Esophagus squamous epithelium (tissue), 5 donors: ENCODE measurements at regions not wholly inside any gene's neighbourhood (a gene's known extent, or its start where the extent isn't known, plus 50 kb on each side); places are given as distances from the start of the nearest gene placed in this dataset.

Experiments used
- DNase-seq: peaks from one replicate; lab custom pipeline; 2025; lab: John Stamatoyannopoulos, UW
- H3K27ac ChIP-seq, 4 donors: fragments of 200-600 bp; sonication (generic); one replicate each; pipeline ENCODE4 v1.5.1; 2016 to 2019; ENCODE audit warnings: mild to moderate bottlenecking in 1 of 4
- H3K27me3 ChIP-seq, 4 donors: fragments of 200-600 bp; sonication (generic); 1 replicate in 3 of 4; 2 replicates in 1 of 4; pipeline versions ENCODE4 v1.5.1 to v1.6.0; 2017 to 2021; ENCODE audit warnings: antibody characterized with exemption in 1 of 4
- H3K36me3 ChIP-seq, 3 donors: fragments of 200-600 bp; sonication (generic); one replicate each; pipeline ENCODE4 v1.5.1; 2016 to 2019
- H3K4me1 ChIP-seq, 3 donors: fragments of 200-600 bp; sonication (generic); one replicate each; pipeline ENCODE4 v1.5.1; 2017 to 2019
- H3K4me3 ChIP-seq, 4 donors: fragments of 200-600 bp; sonication (generic); 1 replicate in 3 of 4; 2 replicates in 1 of 4; pipeline ENCODE4 v1.5.1; 2016 to 2019; ENCODE audit warnings: mild to moderate bottlenecking in 2 of 4, moderate library complexity in 1 of 4
- H3K9me3 ChIP-seq, 3 donors: fragments of 200-600 bp; sonication (generic); one replicate each; pipeline ENCODE4 v1.5.1; 2016 to 2019
- CTCF ChIP-seq, 6 experiments: fragments of 450-650 bp in 4 of 6; fragments of 200-600 bp in 2 of 6; sonication (generic) in 2 of 6; IDR thresholded peaks; one replicate each; pipeline ENCODE4 v1.5.1; 2016 to 2019; ENCODE audit warnings: antibody characterized with exemption in 6 of 6, mild to moderate bottlenecking in 4 of 6, moderate library complexity in 4 of 6
- POLR2A ChIP-seq, 4 donors: fragments of 450-650 bp; IDR thresholded peaks; one replicate each; pipeline ENCODE4 v1.6.1; 2017; ENCODE audit warnings: antibody characterized with exemption in 4 of 4, mild to moderate bottlenecking in 4 of 4, moderate library complexity in 3 of 4
- WGBS, 2 donors: methylation state at CpG; one replicate each; pipeline ENCODE4 v1.1.5; 2018; 5-methylcytosine and 5-hydroxymethylcytosine counted together
- intact Hi-C: fragments of 100-400 bp; cut with DNase I; formaldehyde crosslinking; loops from one replicate; pipeline ENCODE4 v1.15.0; 2022
- donor health status: DM: yes; HTN: yes; CAD: no.

GRCh38 chr7:52085610-52086009, 769.0 kb upstream of the COBL start:
- H3K9me3 ChIP-seq, result no peaks in the 10 kb centered on the region
- no peak for TF ChIP-seq CTCF (IDR thresholded peaks at IDR 0.05)
- H3K4me1 ChIP-seq, result no peaks in the 10 kb centered on the region
- WGBS, 2 donors, result 25 to 57% methylated on average over 2 of the region's 2 CpGs
- H3K4me3 ChIP-seq, result no peak overlapping the region
- no peak overlapping the region for H3K27ac ChIP-seq
- intact Hi-C loops, result no loop called here
- no peak for DNase-seq
- no peaks in the 10 kb centered on the region for H3K36me3 ChIP-seq
- H3K27me3 ChIP-seq, result peaks cover 0 to 7% (median 0%) of the 10 kb centered on the region in 4 donors

GRCh38 chr7:52080493-52080892, 763.9 kb upstream of the COBL start:
- H3K27me3 ChIP-seq, result no peaks in the 10 kb centered on the region
- no peak overlapping the region for H3K4me3 ChIP-seq
- TF ChIP-seq POLR2A (IDR thresholded peaks at IDR 0.05), result no peak
- H3K4me1 ChIP-seq, result no peaks in the 10 kb centered on the region
- H3K27ac ChIP-seq, result no peak overlapping the region
- no peaks in the 10 kb centered on the region for H3K9me3 ChIP-seq
- DNase-seq, result no peak
- intact Hi-C loops, result no loop called here
- no peaks in the 10 kb centered on the region for H3K36me3 ChIP-seq
- WGBS, 2 donors, result 54 to 64% methylated on average over 2 of the region's 2 CpGs

- no peak overlapping the region for H3K27ac ChIP-seq
- no peak overlapping the region for H3K4me3 ChIP-seq
- no peak for DNase-seq
- no peaks in the 10 kb centered on the region for H3K27me3 ChIP-seq
- no peaks in the 10 kb centered on the region for H3K4me1 ChIP-seq
- intact Hi-C loops, result no loop called here
- H3K9me3 ChIP-seq, result no peaks in the 10 kb centered on the region
- no peak for TF ChIP-seq POLR2A (IDR thresholded peaks at IDR 0.05)
- TF ChIP-seq CTCF (IDR thresholded peaks at IDR 0.05), result no peak
- H3K36me3 ChIP-seq, result no peaks in the 10 kb centered on the region
These were observed 763.1 kb upstream of the COBL start for GRCh38 chr7:52079726-52080125.

- no peaks in the 10 kb centered on the region for H3K9me3 ChIP-seq
- intact Hi-C loops, result no loop called here
- H3K36me3 ChIP-seq, result no peaks in the 10 kb centered on the region
These were observed 761.0 kb upstream of the COBL start for GRCh38 chr7:52077571-52077970.

GRCh38 chr7:52074912-52075311, 758.3 kb upstream of the COBL start:
- intact Hi-C loops, result no loop called here
- TF ChIP-seq POLR2A (IDR thresholded peaks at IDR 0.05) (no peak), CTCF (IDR thresholded peaks at IDR 0.05) (no peak)

More at GRCh38 chr7:52077571-52077970, 761.0 kb upstream of the COBL start:
- Histone ChIP-seq H3K27me3 (no peaks in the 10 kb centered on the region), H3K27ac (no peak overlapping the region), H3K4me1 (no peaks in the 10 kb centered on the region), H3K4me3 (no peak overlapping the region)
- no peak for DNase-seq
- TF ChIP-seq CTCF (IDR thresholded peaks at IDR 0.05), result no peak
- no peak for TF ChIP-seq POLR2A (IDR thresholded peaks at IDR 0.05)
- WGBS, 2 donors, result 66 to 79% methylated on average over 2 of the region's 2 CpGs

GRCh38 chr7:52074071-52074470, 757.5 kb upstream of the COBL start:
- Histone ChIP-seq H3K36me3 (no peaks in the 10 kb centered on the region), H3K4me3 (no peak overlapping the region), H3K27ac (no peak overlapping the region), H3K4me1 (no peaks in the 10 kb centered on the region), H3K27me3 (no peaks in the 10 kb centered on the region), H3K9me3 (no peaks in the 10 kb centered on the region)
- intact Hi-C loops, result no loop called here
- no peak for DNase-seq
- TF ChIP-seq CTCF (IDR thresholded peaks at IDR 0.05), result no peak
- no peak for TF ChIP-seq POLR2A (IDR thresholded peaks at IDR 0.05)
- WGBS, 2 donors, result 59 to 77% methylated on average over 2 of the region's 2 CpGs

More at GRCh38 chr7:52074912-52075311, 758.3 kb upstream of the COBL start:
- no peaks in the 10 kb centered on the region for H3K27me3 ChIP-seq
- H3K27ac ChIP-seq, result no peak overlapping the region
- no peaks in the 10 kb centered on the region for H3K36me3 ChIP-seq
- DNase-seq, result no peak
- no peaks in the 10 kb centered on the region for H3K9me3 ChIP-seq
- H3K4me1 ChIP-seq, result no peaks in the 10 kb centered on the region
- 41 to 52% methylated on average over 4 of the region's 4 CpGs for WGBS, 2 donors
- no peak overlapping the region for H3K4me3 ChIP-seq
